WERI-Rb-1 (cell line): ENCODE measurements at regions not wholly inside any gene's neighbourhood (a gene's known extent, or its start where the extent isn't known, plus 50 kb on each side); places are given as distances from the start of the nearest gene placed in this dataset.

Experiments
- DNase-seq: peaks from one replicate; pipeline ENCODE4 v3.0.0-alpha.2; 2020
- H3K27ac ChIP-seq: fragments of 250-450 bp; sonication (Bioruptor Pico); 2 replicates; pipeline ENCODE4 v1.5.1; 2020; ENCODE audit warnings: mild to moderate bottlenecking, moderate library complexity
- H3K27me3 ChIP-seq: fragments of 250-450 bp; sonication (Bioruptor Pico); 2 replicates; pipeline ENCODE4 v1.5.1; 2021; ENCODE audit warnings: mild to moderate bottlenecking, low read depth, moderate library complexity; ENCODE audit not compliant: insufficient read depth, severe bottlenecking
- H3K36me3 ChIP-seq: fragments of 250-450 bp; sonication (Bioruptor Pico); 2 replicates; pipeline ENCODE4 v1.5.1; 2020; ENCODE audit warnings: mild to moderate bottlenecking, moderate library complexity
- H3K4me3 ChIP-seq: 2 replicates; pipeline ENCODE4 v1.5.1; 2011; ENCODE audit warnings: low read depth, mild to moderate bottlenecking, control low read depth, low read length
- H3K9me3 ChIP-seq: fragments of 250-450 bp; sonication (Bioruptor Pico); 2 replicates; pipeline ENCODE4 v1.5.1; 2021; ENCODE audit warnings: mild to moderate bottlenecking, moderate library complexity; ENCODE audit not compliant: severe bottlenecking
- TF ChIP-seq, protein P1 (sequence below): IDR thresholded peaks from 2 replicates; pipeline ENCODE4 v1.5.1; 2011; ENCODE audit warnings: low read depth, mild to moderate bottlenecking, control low read depth, inconsistent platforms, low read length

DNA sequence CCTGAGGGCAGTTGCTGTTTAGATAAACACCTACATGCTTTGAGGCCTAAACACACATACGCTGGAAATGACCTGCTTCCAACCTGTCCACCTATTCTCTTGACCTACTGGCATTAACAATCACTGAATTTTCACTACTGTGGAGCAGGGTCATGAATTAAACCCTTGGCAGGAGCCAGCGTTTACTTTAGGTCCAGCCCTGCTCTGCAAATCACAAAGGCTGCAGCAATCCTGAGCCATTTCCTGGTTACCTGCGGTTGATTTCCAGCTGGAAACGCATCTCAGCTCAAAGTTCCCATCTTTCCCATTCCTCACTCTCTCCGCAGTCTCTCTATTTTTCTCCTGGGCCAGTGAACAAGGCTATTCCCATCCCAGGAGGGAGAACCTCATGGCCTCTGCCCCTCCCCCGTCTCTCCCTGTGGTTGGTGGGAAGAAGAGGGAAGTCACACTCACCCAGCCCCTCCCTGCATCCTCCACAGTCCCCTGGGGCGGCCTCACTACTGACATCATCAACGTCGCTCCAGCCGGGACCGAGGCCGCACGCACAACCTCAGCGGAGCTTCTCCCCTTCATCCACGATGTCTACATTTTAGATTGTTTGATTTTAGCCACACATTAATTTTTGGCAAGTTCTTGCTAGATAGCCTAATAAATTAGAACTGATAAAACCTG, 84.5 kb upstream of the SNTG2 start:
- Histone ChIP-seq H3K4me3 (no peak overlapping the region), H3K36me3 (no peaks in the 10 kb centered on the region), H3K9me3 (no peaks in the 10 kb centered on the region), H3K27me3 (no peaks in the 10 kb centered on the region), H3K27ac (no peak overlapping the region)
- DNase-seq: peak; percentile 35
- TF ChIP-seq, protein P1, sequence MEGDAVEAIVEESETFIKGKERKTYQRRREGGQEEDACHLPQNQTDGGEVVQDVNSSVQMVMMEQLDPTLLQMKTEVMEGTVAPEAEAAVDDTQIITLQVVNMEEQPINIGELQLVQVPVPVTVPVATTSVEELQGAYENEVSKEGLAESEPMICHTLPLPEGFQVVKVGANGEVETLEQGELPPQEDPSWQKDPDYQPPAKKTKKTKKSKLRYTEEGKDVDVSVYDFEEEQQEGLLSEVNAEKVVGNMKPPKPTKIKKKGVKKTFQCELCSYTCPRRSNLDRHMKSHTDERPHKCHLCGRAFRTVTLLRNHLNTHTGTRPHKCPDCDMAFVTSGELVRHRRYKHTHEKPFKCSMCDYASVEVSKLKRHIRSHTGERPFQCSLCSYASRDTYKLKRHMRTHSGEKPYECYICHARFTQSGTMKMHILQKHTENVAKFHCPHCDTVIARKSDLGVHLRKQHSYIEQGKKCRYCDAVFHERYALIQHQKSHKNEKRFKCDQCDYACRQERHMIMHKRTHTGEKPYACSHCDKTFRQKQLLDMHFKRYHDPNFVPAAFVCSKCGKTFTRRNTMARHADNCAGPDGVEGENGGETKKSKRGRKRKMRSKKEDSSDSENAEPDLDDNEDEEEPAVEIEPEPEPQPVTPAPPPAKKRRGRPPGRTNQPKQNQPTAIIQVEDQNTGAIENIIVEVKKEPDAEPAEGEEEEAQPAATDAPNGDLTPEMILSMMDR: no peak

DNA sequence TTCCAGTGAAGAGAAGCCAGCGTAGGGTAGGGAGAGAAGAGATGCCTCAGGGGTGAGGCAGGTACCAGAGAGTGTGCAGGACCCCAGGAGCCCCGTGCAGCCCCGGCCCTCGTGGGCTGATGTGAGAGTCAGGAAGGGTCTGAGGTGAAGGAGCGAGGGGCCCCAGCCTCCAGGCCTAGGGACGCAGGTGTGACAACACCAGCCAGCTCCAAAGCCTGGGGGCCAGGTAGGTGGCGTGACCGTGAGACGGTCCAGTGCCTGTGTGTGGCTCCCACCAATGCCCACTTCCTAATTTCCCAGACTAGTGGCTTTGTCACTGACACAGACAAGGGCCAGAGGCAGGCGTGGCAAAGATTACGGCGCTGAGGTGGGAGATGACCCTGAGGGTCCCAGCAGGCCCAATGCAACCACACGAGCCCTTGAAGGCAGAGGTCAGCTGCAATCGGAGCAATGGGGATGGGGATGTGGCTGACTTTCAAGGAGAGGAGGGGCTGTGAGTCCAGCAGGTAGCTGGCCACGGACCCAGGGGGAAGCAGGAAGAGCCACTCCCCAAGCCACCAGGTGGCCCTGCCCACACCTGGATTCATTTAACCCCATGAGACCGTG, 86.0 kb upstream of the SNTG2 start:
- TF ChIP-seq, protein P1: no peak
- H3K36me3 ChIP-seq: no peaks in the 10 kb centered on the region
- H3K27ac ChIP-seq: no peak overlapping the region
- no peak for DNase-seq
- no peaks in the 10 kb centered on the region for H3K27me3 ChIP-seq
- no peak overlapping the region for H3K4me3 ChIP-seq
- no peaks in the 10 kb centered on the region for H3K9me3 ChIP-seq

DNA sequence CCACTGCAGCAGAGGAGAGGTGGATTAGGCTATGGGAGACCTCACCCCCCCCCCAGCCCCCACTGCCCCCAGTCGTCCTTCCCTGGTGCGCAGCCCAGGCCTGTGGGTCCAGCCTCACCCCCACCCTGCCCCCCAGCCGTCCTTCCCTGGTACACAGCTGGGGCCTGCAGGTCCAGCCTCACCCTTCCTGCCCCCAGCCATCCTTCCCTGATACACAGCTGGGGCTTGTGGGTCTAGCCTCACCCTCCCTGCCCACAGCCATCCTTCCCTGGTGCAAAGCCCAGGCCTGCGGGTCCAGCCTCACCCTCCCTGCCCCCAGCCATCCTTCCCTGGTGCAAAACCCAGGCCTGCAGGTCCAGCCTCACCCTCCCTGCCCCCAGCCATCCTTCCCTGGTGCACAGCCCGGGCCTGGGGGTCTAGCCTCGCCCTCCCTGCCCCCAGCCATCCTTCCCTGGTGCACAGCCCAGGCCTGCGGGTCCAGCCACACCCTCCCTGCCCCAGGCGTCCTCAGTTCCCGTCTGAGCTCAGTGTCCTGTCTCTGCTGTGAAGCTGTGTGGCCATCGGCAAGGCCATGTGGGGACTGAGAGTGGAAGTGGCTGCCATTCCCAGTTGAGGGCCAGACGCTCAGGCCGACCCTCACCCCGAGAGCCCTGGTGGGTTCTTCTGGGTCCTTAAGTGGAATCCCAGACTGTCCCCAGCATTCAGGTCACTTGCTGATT, 86.8 kb upstream of the SNTG2 start:
- Histone ChIP-seq H3K27ac (no peak overlapping the region), H3K4me3 (no peak overlapping the region)
- no peak for DNase-seq

DNA sequence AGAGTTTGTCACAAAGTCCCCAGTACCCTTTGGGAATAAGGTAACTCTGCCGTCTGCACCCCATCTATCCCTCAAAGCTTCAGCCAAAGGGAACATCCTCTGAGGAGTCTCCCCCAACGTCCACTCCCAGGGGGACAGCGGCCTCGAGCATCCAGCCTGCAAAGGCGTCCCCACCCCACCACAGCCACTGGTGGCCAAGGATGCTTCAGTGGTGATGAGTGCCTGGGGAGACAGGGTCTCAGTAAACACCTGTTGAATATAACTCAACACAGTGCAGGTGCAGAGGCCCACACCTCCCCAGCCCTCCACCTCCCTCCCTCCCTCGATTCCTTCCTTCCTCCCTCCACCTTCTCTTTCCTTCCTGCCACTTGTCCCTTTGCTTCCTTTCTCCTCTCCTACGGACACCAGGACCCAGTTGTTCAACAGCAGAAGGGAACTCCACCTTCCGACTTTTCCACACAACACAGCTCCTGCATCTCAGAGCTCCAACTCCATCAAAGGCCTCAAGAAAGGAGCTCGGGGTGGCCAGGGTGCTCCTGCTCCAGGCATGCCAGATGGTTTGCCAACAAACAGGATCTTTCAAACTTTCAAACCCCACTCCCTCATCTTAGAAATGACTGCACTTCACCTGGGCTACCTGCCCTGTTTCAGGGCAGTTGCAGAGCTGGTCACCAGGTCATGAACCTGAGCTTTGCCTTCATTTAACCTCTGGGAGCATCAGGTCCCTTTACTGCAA, 87.8 kb upstream of the SNTG2 start:
- no peaks in the 10 kb centered on the region for H3K9me3 ChIP-seq
- H3K27ac ChIP-seq: no peak overlapping the region
- H3K36me3 ChIP-seq: no peaks in the 10 kb centered on the region
- H3K4me3 ChIP-seq: no peak overlapping the region
- TF ChIP-seq, protein P1: no peak
- no peak for DNase-seq
- H3K27me3 ChIP-seq: no peaks in the 10 kb centered on the region

More for the DNA sequence above, 86.8 kb upstream of the SNTG2 start:
- no peaks in the 10 kb centered on the region for H3K27me3 ChIP-seq
- no peaks in the 10 kb centered on the region for H3K9me3 ChIP-seq
- no peaks in the 10 kb centered on the region for H3K36me3 ChIP-seq
- TF ChIP-seq, protein P1: no peak

DNA sequence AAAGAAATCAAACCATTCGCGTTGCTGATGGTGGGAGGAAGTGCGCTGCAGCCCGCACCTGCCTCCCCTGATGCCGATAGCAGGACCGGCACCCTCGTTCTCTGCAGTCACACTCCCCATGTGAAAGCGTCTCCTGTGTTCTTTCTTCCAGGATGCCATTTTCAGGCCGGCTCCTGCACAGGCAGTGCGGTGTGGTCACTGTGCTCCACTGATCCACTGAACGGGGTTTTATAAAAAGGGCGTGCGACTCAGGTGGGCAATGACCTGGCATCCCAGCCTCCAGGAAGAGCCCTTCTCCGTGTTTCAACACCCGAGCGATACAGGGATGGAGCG, 88.3 kb upstream of the SNTG2 start:
- Histone ChIP-seq H3K36me3 (no peaks in the 10 kb centered on the region), H3K27ac (no peak overlapping the region), H3K27me3 (no peaks in the 10 kb centered on the region), H3K4me3 (no peak overlapping the region), H3K9me3 (no peaks in the 10 kb centered on the region)
- TF ChIP-seq, protein P1: no peak
- DNase-seq: no peak
